ENCODE measurements at regions not wholly inside any gene's neighbourhood (a gene's known extent, or its start where the extent isn't known, plus 50 kb on each side); places are given as distances from the start of the nearest gene placed in this dataset.

DNA sequence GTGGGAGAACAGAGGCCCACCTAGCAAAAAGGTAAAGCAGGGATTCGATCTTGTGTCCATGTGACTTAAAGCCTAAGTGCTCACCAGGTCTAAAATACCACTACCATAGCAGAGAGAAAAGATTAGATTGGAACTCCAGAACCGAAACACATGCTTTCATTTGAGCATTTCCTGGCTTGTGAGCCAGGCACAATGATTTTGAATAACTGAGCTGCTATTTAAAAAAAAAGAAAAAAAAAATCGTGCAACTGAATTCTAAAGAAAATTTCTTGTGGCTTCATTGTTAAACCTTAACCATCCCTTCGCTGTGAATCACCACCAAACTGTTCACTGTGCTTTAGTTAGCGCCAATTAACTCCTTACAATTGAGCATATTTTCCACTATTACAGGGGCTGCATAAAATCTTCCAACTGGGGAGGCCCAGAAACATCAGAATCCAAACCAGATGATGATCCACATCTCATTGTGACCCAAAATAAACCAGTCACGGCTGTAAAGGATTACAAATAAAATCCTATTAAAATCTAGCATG, 366.4 kb upstream of the ERCC4 start:
- ChIA-PET POLR2A (ENCODE audit: unreplicated experiment) (no interaction called here), CTCF (no interaction called here)
- Histone ChIP-seq H3K4me3 (ENCODE audit: insufficient read depth, low read depth, low read length) (no peak overlapping the region), H2AK9ac (replicated peaks; ENCODE audit: low read depth, low read length, poor library complexity) (no peak overlapping the region), H2BK20ac (ENCODE audit: low read depth, low read length) (no peak overlapping the region), H3K4ac (ENCODE audit: low read depth, low read length) (no peak overlapping the region), H3K36me3 (ENCODE audit: control insufficient read depth, insufficient read depth, low read length) (no peaks in the 10 kb centered on the region), H3K23ac (ENCODE audit: low read depth, low read length) (no peak overlapping the region), H2BK15ac (ENCODE audit: low read depth, low read length) (no peak overlapping the region), H3K18ac (ENCODE audit: low read depth, low read length) (no peak overlapping the region), H2BK5ac (ENCODE audit: low read depth, low read length, poor library complexity, severe bottlenecking) (no peak overlapping the region), H3K56ac (ENCODE audit: extremely low read depth, insufficient read depth, low read length) (no peak overlapping the region), H3K4me2 (ENCODE audit: low read depth, low read length) (no peak overlapping the region), H3K9ac (ENCODE audit: low read depth, low read length) (no peak overlapping the region), H2BK120ac (ENCODE audit: low read depth, low read length) (no peak overlapping the region), H4K20me1 (ENCODE audit: insufficient read depth, low read length) (no peaks in the 10 kb centered on the region), H4K91ac (ENCODE audit: insufficient read depth, low read depth, low read length) (no peak overlapping the region), H4K5ac (ENCODE audit: low read depth, low read length) (no peak overlapping the region), H4K8ac (ENCODE audit: low read depth in 2 of 2, low read length in 2 of 2) (no peak overlapping the region), H3K27ac (ENCODE audit: insufficient read depth, low read length) (no peak overlapping the region), H2AFZ (replicated peaks; ENCODE audit: low read length, poor library complexity) (no peak overlapping the region), H2AK5ac (ENCODE audit: low read depth, low read length) (no peak overlapping the region), H3K79me1 (ENCODE audit: low read depth in 1 of 2, low read length in 2 of 2) (no peaks in the 10 kb centered on the region), H3K27me3 (ENCODE audit: control insufficient read depth, insufficient read depth, low read length) (no peaks in the 10 kb centered on the region), H3K4me1 (ENCODE audit: control insufficient read depth, insufficient read depth, low read length) (no peaks in the 10 kb centered on the region), H3K14ac (replicated peaks; ENCODE audit: low read depth, low read length) (no peak overlapping the region), H3K9me3 (ENCODE audit: control insufficient read depth, insufficient read depth, low read length) (peaks cover 14% of the 10 kb centered on the region), H3K9me1 (ENCODE audit: insufficient read depth, low read length) (no peaks in the 10 kb centered on the region)
- BruUV-seq (replicated peaks): no TSS peak
- intact Hi-C loops (cut with micrococcal nuclease) (no loop called here), in situ Hi-C loops (cut with MboI; ENCODE audit: low sequenced_read_pairs) (no loop called here), dilution Hi-C loops (cut with HindIII; ENCODE audit: low sequenced_read_pairs, unreplicated experiment) (no loop called here)
- TF ChIP-seq CHD1 (IDR thresholded peaks at IDR 0.05; ENCODE audit: low read depth, low read length) (no peak), MAFK (IDR thresholded peaks at IDR 0.05; ENCODE audit: low read depth, low read length) (no peak), CEBPB (IDR thresholded peaks at IDR 0.05; ENCODE audit: low read depth, low read length) (no peak), POLR2A (IDR thresholded peaks at IDR 0.05; ENCODE audit: low read depth, low read length) (no peak), ELK1 (IDR thresholded peaks at IDR 0.05; ENCODE audit: borderline replicate concordance, low read depth, low read length) (no peak), FOS (IDR thresholded peaks at IDR 0.05; ENCODE audit: low read depth, low read length) (no peak), MXI1 (IDR thresholded peaks at IDR 0.05; ENCODE audit: borderline replicate concordance, low read depth, low read length) (no peak), NFE2L2 (IDR thresholded peaks at IDR 0.05; ENCODE audit: low read depth, low read length) (no peak), SMC3 (IDR thresholded peaks at IDR 0.05; ENCODE audit: low read depth, low read length) (no peak)
- TF ChIP-seq, protein P1, sequence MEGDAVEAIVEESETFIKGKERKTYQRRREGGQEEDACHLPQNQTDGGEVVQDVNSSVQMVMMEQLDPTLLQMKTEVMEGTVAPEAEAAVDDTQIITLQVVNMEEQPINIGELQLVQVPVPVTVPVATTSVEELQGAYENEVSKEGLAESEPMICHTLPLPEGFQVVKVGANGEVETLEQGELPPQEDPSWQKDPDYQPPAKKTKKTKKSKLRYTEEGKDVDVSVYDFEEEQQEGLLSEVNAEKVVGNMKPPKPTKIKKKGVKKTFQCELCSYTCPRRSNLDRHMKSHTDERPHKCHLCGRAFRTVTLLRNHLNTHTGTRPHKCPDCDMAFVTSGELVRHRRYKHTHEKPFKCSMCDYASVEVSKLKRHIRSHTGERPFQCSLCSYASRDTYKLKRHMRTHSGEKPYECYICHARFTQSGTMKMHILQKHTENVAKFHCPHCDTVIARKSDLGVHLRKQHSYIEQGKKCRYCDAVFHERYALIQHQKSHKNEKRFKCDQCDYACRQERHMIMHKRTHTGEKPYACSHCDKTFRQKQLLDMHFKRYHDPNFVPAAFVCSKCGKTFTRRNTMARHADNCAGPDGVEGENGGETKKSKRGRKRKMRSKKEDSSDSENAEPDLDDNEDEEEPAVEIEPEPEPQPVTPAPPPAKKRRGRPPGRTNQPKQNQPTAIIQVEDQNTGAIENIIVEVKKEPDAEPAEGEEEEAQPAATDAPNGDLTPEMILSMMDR (conservative IDR thresholded peaks at IDR 0.05; ENCODE audit: low read depth, low read length): no peak
- ATAC-seq (ENCODE audit: low read depth): no peak
- DNase-seq: no peak
- WGBS, 2 experiments (ENCODE audit: extremely low coverage in 2 of 2, insufficient read length in 1 of 2): 40% methylated on average over 1 of the region's 6 CpGs; no CpG with 5 or more reads in 1 of the 2 experiments

All from IMR-90 (cell line).